A673 (cell line): ENCODE measurements at regions not wholly inside any gene's neighbourhood (a gene's known extent, or its start where the extent isn't known, plus 50 kb on each side); places are given as distances from the start of the nearest gene placed in this dataset.

ENCODE experiments used
- BruUV-seq: library from RNA; stranded (reverse); fragments of 400-500 nt; replicated peaks from 2 replicates; lab custom pipeline; 2021; lab: Mats Ljungman, UMichigan
- CTCF ChIA-PET: fragments of 300-600 bp; sonication (Branson Sonifier 250); formaldehyde crosslinking; loops from one replicate; lab custom pipeline; 2022; ENCODE audit warnings: antibody characterized with exemption; lab: Charles Lee
- POLR2A ChIA-PET: fragments of 300-600 bp; sonication (Branson Sonifier 250); formaldehyde crosslinking; loops from one replicate; lab custom pipeline; 2022; ENCODE audit warnings: antibody characterized with exemption; ENCODE audit not compliant: low non-redundant PET; lab: Charles Lee
- DNase-seq: peaks from one replicate; pipeline ENCODE4 v3.0.0-alpha.2; 2015; ENCODE audit warnings: low spot score
- H3K27ac ChIP-seq: fragments of 200-600 bp; sonication (generic); 2 replicates; pipeline ENCODE4 v1.5.1; 2016; ENCODE audit warnings: mixed run types, low read depth, mild to moderate bottlenecking, mixed read lengths, antibody characterized with exemption, low read length; ENCODE audit not compliant: poor library complexity, severe bottlenecking
- H3K27me3 ChIP-seq: fragments of 200-600 bp; sonication (generic); replicated peaks from 2 replicates; pipeline ENCODE4 v1.6.1; 2017; ENCODE audit warnings: mixed run types, low read depth, mild to moderate bottlenecking, mixed read lengths, antibody characterized with exemption, low read length; ENCODE audit not compliant: insufficient read depth, poor library complexity
- H3K36me3 ChIP-seq: fragments of 200-600 bp; sonication (generic); 2 replicates; pipeline ENCODE4 v1.6.1; 2016; ENCODE audit warnings: mixed run types, mild to moderate bottlenecking, mixed read lengths, antibody characterized with exemption, low read length; ENCODE audit not compliant: insufficient read depth, poor library complexity, severe bottlenecking
- H3K4me1 ChIP-seq: fragments of 200-600 bp; sonication (generic); 2 replicates; pipeline ENCODE4 v1.6.1; 2017; ENCODE audit warnings: mixed run types, mild to moderate bottlenecking, mixed read lengths, antibody characterized with exemption, low read length; ENCODE audit not compliant: insufficient read depth, poor library complexity, severe bottlenecking
- H3K4me3 ChIP-seq: fragments of 200-600 bp; sonication (generic); 2 replicates; pipeline ENCODE4 v1.5.1; 2016; ENCODE audit warnings: low read depth, mixed run types, mild to moderate bottlenecking, mixed read lengths, low read length; ENCODE audit not compliant: poor library complexity, severe bottlenecking
- H3K9me3 ChIP-seq: fragments of 200-600 bp; sonication (generic); 2 replicates; pipeline ENCODE4 v1.6.1; 2016; ENCODE audit warnings: mixed run types, low read depth, mild to moderate bottlenecking, mixed read lengths, antibody characterized with exemption, low read length; ENCODE audit not compliant: poor library complexity, severe bottlenecking
- EZH2 ChIP-seq: fragments of 200-600 bp; sonication (generic); IDR thresholded peaks from 2 replicates; pipeline ENCODE4 v1.6.1; 2017; ENCODE audit warnings: borderline replicate concordance, low read depth, mild to moderate bottlenecking, mixed read lengths, antibody characterized with exemption, low read length; ENCODE audit not compliant: poor library complexity, severe bottlenecking
- intact Hi-C: fragments of 100-400 bp; cut with micrococcal nuclease; formaldehyde crosslinking; loops from one replicate; pipeline ENCODE4 v1.10.0; 2022; ENCODE audit not compliant: unreplicated experiment
- TF ChIP-seq, protein P1 (sequence below): fragments of 300-800, 200-600 bp; sonication (generic); conservative IDR thresholded peaks from 2 replicates; pipeline ENCODE4 v1.5.1; 2017; ENCODE audit warnings: low read depth, mild to moderate bottlenecking, antibody characterized with exemption, low read length, moderate library complexity, mixed read lengths

DNA sequence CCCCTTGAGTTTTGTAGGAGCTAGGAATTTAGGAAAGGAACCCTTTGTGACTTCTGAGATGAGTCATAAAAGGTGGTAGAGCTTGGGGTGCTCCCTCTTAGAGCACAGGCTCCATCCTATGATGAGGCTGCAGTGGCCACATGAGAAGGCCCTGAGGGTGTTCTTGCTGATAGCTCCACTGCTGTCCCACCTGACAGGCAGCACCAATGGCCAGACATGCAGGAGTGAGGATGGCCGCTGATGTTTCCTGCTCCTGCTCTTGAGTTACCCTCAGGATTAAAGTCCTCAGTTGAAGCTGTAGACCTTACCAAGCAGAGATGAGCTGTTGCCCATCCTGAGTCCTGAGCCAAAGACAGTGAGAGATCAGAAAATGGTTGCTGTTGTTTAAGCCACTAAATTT, 512.1 kb downstream of the CDH26 start:
- Histone ChIP-seq H3K27ac (no peak overlapping the region), H3K9me3 (no peaks in the 10 kb centered on the region), H3K36me3 (no peaks in the 10 kb centered on the region), H3K4me1 (no peaks in the 10 kb centered on the region), H3K27me3 (no peaks in the 10 kb centered on the region), H3K4me3 (no peak overlapping the region)
- no TSS peak for BruUV-seq
- POLR2A ChIA-PET: no interaction called here
- intact Hi-C loops: no loop called here
- TF ChIP-seq, protein P1, sequence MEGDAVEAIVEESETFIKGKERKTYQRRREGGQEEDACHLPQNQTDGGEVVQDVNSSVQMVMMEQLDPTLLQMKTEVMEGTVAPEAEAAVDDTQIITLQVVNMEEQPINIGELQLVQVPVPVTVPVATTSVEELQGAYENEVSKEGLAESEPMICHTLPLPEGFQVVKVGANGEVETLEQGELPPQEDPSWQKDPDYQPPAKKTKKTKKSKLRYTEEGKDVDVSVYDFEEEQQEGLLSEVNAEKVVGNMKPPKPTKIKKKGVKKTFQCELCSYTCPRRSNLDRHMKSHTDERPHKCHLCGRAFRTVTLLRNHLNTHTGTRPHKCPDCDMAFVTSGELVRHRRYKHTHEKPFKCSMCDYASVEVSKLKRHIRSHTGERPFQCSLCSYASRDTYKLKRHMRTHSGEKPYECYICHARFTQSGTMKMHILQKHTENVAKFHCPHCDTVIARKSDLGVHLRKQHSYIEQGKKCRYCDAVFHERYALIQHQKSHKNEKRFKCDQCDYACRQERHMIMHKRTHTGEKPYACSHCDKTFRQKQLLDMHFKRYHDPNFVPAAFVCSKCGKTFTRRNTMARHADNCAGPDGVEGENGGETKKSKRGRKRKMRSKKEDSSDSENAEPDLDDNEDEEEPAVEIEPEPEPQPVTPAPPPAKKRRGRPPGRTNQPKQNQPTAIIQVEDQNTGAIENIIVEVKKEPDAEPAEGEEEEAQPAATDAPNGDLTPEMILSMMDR: no peak
- TF ChIP-seq EZH2: no peak
- CTCF ChIA-PET: no interaction called here
- no peak for DNase-seq

DNA sequence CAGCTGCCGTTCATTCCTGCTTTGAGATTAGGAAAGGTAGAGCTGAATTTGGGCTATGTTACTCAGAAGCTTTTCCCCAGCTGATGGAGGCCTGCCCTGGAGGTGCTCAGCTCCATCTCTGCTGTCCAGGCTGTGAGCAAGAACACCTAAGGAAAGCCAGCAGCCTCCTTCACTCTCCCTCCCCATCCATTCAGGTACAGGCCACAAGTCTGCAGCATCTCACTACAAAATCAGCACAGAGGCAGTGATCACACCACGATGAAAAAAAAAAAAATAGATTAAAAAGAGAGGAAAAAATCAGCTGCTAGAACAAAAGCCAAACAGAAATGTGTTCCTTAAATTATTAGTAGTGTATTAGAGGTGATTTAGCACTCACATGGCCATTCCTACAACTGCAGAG, 515.0 kb downstream of the CDH26 start:
- H3K4me3 ChIP-seq: no peak overlapping the region
- no peaks in the 10 kb centered on the region for H3K9me3 ChIP-seq
- no peaks in the 10 kb centered on the region for H3K27me3 ChIP-seq
- intact Hi-C loops: no loop called here
- ChIA-PET CTCF (no interaction called here), POLR2A (no interaction called here)
- no TSS peak for BruUV-seq
- TF ChIP-seq, protein P1: no peak
- no peak for TF ChIP-seq EZH2
- no peaks in the 10 kb centered on the region for H3K4me1 ChIP-seq
- H3K27ac ChIP-seq: no peak overlapping the region
- H3K36me3 ChIP-seq: no peaks in the 10 kb centered on the region
- DNase-seq: no peak

DNA sequence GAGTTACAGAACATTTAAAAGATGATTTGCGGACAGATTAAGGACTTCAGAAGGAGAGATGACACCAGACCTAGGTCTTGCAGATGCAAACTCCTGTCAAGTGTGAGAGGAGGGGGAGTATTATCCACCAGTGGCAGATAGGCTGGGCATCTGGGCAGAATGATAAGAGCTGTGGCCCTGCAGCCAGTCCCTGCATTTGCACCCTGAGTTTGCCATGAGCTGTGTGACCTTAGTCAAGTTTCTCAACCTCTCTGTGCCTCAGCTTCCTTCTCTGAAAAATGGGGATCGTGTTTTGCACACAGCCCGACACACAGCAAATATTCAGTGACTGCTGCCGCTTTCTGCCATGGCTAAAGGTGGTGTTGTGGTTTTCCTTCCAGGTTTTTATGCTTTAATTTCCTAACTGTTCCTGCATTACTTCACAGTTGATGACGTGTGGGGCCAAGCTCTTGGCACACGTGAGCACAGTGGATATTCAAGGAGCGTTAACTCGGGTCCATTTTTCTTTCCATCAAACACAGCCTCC, 516.2 kb downstream of the CDH26 start:
- H3K4me3 ChIP-seq: no peak overlapping the region
- no peaks in the 10 kb centered on the region for H3K27me3 ChIP-seq
- H3K4me1 ChIP-seq: no peaks in the 10 kb centered on the region
- H3K36me3 ChIP-seq: no peaks in the 10 kb centered on the region
- H3K27ac ChIP-seq: no peak overlapping the region
- BruUV-seq: no TSS peak
- intact Hi-C loops: no loop called here
- CTCF ChIA-PET: no interaction called here
- TF ChIP-seq, protein P1: no peak
- TF ChIP-seq EZH2: no peak
- POLR2A ChIA-PET: no interaction called here
- no peak for DNase-seq
- no peaks in the 10 kb centered on the region for H3K9me3 ChIP-seq
